Stimulated activated CD8-positive, alpha-beta memory T cell treated with anti-CD3 and anti-CD28 coated beads, Interleukin-2, amount 100 ng/mL, for 48 hours (primary cell): ENCODE measurements at regions not wholly inside any gene's neighbourhood (a gene's known extent, or its start where the extent isn't known, plus 50 kb on each side); places are given as distances from the start of the nearest gene placed in this dataset.

Source experiments
- DNase-seq, 2 donors: peaks; one replicate each; pipeline ENCODE4 v3.0.0-alpha.2; 2020; ENCODE audit warnings: low read depth in 2 of 2

- DNase-seq: no peak
Observed at GRCh38 chr14:97390096-97390724, 593.0 kb downstream of the VRK1 start.

DNA sequence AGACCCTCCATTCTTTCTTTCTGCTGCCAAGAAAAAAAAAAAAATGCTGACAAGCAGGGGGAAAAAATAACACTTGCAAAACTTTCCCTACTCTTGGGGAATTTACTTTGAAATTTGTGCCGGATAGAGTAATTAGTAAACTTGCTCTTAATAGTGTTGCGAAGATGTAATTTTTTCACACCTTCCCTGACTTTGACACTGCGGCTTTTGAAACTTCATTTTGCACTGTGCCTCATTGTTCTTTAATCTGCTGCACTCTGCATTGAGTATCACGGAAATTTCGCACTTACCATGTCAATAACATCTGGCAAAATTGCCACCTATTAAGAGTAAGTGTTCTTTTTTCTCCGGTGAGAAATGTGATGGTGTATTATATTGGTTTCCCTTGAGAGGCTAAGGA lies 596.1 kb downstream of the VRK1 start:
- no peak for DNase-seq

GRCh38 chr14:97395068-97395467 lies 597.9 kb downstream of the VRK1 start:
- DNase-seq: no peak

- DNase-seq: no peak
Observed at GRCh38 chr14:97401714-97402113, 604.5 kb downstream of the VRK1 start.

- DNase-seq: no peak
Observed at GRCh38 chr14:97402279-97402678, 605.1 kb downstream of the VRK1 start.

GRCh38 chr14:97407701-97408407 lies 610.7 kb downstream of the VRK1 start:
- no peak for DNase-seq

DNA sequence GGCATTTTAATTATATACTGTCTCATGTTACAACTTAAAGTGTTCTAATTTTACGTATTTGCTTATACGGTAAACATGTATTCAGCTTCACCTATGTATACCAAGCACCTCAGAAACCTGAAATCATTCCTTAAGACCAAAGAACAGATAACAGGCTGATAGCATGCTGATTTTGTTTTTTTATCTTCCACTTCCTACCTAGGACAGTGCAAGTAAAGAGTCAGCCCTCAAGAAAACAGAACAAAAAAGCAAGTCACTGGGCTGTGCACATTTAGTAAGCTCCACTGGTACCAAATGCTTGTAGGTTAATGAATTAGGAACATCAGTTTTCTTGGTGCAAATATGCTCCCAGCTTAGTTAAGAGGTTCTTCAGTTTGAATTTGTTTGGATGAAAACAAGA lies 611.3 kb downstream of the VRK1 start:
- no peak for DNase-seq

DNA sequence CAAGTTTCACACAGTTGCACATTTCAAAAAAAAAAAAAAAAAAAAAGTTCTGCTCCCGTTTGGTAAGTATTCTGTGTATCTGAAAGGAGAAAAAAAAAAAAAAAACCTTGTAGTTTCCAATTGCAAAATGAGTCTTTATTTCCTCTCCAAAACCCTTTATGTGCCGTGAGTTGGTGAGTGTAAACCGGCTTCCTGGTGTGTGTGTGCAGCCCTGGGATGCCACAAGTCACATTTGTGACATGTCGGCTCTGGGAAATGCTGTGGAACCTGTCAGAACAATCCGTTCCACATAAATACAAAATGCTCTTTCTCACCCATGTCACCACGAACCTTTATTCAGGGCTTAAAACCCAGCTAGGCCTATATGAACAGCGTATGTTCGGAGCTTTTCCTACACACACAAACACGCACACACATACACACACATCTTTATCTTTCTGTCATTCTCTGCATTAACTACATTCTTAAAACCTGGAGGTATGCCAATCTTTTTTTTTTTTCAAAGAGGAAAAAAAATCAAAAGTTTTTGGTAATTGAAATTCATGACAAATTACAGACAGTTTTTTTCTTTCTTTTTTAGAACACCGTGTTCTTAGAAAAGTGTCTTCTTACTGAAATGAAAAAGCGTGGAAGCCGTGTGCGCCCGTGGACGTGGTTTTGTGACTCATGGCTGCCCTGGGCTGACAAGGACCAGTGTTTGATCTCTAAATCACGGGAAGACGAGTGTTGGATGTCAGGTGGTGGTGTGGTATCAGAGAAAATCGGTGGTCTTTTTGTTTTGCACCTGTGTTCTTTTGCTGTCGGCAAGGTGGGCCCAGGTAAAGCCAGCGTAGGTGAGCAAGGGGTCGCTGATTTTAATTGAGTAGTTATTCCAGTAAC lies 612.0 kb downstream of the VRK1 start:
- DNase-seq: peak; percentile 6 to 25

DNA sequence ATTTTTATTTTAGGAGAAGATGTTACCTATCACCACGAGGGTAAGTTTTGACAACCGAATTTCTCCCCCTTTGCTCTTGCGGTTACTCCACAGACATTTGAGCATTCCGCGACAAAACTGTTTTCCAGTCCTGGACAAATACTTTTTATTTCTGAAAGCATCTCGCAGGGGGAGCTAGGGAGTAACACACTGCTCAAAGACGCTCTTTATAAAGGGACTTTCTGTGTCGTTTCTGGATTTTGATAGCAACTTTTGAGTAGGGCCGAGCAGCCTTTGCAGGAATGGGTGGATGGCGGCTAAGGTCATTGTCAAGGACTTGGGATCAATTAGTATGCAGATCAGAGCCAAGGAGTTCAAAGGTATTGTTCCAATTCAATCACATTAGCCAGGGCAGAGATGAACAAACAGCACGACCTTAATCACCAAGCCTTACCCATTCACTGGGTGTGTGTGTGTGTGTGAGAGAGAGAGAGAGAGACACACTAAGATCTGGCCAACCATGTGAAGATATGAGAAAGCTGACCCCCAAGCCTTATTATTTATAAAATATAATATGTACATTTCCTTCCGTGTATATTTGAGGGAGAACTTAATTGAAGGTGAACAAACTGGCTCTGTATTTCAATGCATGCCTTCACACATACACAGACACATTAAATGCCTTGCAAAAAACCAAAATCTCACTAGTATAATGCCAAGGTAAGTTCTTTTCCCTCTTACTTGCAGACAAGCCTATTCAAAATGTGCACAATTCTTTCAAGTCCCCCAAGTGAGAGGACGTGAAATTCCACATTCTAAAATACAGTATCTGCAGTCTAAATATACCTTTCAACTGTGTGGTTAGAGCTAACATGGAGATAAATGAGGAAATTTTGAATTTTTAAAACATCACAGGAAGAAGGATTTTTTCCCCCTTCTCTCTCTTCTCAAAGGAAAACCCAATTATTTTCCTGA lies 613.8 kb downstream of the VRK1 start:
- no peak for DNase-seq

GRCh38 chr14:97411938-97412612 lies 614.9 kb downstream of the VRK1 start:
- no peak for DNase-seq

GRCh38 chr14:97413022-97413539 lies 615.9 kb downstream of the VRK1 start:
- no peak for DNase-seq

- DNase-seq: no peak
Observed at GRCh38 chr14:97413966-97414717, 617.0 kb downstream of the VRK1 start.

DNA sequence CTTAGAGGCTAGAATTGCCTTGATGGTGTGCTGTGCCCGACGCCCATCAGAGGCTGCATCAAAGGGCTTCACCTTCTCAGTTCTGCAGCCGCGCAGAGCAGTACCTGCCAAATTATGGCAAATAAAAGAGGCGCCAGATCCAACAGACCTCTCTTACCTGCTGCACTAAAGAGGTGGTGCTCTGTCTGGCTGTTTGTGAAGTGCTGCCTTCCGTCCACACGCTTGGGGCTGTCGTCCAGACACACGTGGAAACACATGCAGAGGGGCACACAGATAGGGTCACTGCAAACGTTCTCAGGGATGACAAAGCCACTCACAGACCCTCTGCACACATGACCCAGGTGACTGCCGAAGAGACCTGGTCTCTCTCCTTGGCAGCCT lies 617.5 kb downstream of the VRK1 start:
- DNase-seq: no peak

GRCh38 chr14:97415907-97416306 lies 618.7 kb downstream of the VRK1 start:
- DNase-seq: no peak

GRCh38 chr14:97416550-97416949 lies 619.4 kb downstream of the VRK1 start:
- no peak for DNase-seq

GRCh38 chr14:97417331-97417730 lies 620.1 kb downstream of the VRK1 start:
- DNase-seq: no peak

GRCh38 chr14:97420211-97420610 lies 623.0 kb downstream of the VRK1 start:
- DNase-seq: no peak

DNA sequence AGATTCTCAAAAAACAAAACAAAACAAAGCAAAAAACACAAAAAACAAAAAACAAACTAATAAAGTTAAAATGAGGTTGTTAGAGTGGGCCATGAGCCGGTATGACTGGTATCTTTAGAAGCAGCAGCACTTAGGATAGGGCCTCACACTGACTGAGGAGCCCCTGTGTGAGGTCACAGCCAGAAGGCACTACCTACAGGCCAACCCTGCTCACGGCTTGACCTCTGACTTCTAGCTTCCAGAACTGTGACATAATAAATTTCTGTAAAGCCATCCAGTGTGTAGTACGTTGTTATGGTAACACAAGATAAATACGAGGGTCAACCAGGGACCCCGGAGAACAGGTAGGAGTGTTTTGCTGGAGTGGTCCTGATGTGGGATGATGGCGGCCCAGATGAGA lies 629.6 kb downstream of the VRK1 start:
- DNase-seq: no peak

GRCh38 chr14:97428808-97429440 lies 631.7 kb downstream of the VRK1 start:
- no peak for DNase-seq

GRCh38 chr14:97432586-97432985 lies 635.4 kb downstream of the VRK1 start:
- no peak for DNase-seq
